ENCODE measurements at regions not wholly inside any gene's neighbourhood (a gene's known extent, or its start where the extent isn't known, plus 50 kb on each side); places are given as distances from the start of the nearest gene placed in this dataset.
"Not testable (repeated sequence)": the region's sequence is repeated elsewhere in the genome, so short reads cannot be mapped to it uniquely, and the experiment has no call there.

DNA sequence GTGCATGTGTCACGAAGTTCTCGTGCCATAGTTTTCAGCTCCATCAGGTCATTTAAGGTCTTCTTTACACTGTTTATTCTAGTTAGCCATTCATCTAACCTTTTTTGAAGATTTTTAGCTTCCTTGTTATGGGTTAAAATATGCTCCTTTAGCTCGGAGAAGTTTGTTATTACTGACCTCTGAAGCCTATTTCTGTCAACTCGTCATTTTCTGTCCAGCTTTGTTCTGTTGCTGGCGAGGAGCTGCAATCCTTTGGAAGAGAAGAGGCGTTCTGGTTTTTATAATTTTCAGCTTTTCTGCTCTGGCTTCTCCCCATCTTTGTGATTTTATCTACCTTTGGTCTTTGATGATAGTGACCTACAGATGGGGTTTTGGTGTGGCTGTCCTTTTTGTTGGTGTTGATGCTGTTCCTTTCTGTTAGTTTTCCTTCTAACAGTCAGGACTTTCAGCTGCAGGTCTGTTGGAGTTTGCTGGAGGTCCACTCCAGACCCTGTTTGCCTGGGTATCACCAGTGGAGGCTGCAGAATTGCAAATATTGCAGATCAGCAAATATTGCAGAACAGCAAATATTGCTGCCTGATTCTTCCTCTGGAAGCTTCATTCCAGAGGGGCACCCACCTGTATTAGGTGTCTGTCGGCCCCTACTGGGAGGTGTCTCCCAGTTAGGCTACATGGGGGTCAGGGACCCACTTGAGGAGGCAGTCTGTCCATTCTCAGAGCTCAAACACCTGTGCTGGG, 157.7 kb upstream of the ITGA6 start:
- not testable (repeated sequence) for H3K4me3 ChIP-seq (ENCODE audit: low read depth in 1 of 5, low read length in 5 of 5); H3K27ac ChIP-seq (ENCODE audit: low read depth, low read length); H3K9ac ChIP-seq (ENCODE audit: low read length in 5 of 5); H3K4me1 ChIP-seq (ENCODE audit: control insufficient read depth in 5 of 5, insufficient read depth in 5 of 5, low read length in 5 of 5); H3K27me3 ChIP-seq (ENCODE audit: control insufficient read depth in 5 of 5, insufficient read depth in 4 of 5, low read length in 5 of 5); H3K9me3 ChIP-seq (ENCODE audit: control insufficient read depth in 5 of 5, low read length in 5 of 5); H3K36me3 ChIP-seq (ENCODE audit: control insufficient read depth in 5 of 5, insufficient read depth in 5 of 5, low read length in 5 of 5)

DNA sequence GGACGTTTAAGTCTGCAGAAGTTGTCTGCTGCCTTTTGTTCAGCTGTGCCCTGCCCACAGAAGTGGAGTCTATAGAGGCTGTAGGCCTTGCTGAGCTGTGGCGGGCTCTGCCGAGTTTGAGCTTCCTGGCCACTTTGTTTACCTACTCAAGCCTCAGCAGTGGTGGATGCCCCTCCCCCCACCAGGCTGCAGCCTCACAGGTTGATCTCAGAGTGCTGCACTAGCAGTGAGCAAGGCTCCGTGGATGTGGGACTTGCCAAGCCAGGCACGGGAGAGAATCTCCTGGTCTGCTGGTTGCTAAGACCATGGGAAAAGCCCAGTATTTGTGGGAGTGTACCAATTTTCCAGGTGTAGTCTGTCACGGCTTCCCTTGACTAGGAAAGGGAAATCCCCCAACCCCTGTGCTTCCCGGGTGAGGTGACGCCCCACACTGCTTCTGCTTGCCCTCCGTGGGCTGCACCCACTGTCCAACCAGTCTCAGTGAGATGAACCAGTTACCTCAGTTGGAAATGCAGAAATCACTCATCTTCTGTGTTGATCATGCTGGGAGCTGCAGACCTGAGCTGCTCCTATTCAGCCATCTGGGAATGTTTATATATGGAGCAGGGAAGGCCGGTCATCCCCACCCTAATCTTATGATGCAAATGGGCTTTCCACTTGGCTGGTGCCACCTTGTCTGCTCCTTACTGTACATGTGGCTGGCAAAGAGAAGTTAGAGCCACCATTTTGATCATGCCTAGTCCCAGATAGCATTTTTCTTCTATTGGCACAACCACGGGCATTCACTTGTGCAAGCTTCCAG, 156.9 kb upstream of the ITGA6 start:
- no peak overlapping the region for H3K27ac ChIP-seq (ENCODE audit: low read depth, low read length)

DNA sequence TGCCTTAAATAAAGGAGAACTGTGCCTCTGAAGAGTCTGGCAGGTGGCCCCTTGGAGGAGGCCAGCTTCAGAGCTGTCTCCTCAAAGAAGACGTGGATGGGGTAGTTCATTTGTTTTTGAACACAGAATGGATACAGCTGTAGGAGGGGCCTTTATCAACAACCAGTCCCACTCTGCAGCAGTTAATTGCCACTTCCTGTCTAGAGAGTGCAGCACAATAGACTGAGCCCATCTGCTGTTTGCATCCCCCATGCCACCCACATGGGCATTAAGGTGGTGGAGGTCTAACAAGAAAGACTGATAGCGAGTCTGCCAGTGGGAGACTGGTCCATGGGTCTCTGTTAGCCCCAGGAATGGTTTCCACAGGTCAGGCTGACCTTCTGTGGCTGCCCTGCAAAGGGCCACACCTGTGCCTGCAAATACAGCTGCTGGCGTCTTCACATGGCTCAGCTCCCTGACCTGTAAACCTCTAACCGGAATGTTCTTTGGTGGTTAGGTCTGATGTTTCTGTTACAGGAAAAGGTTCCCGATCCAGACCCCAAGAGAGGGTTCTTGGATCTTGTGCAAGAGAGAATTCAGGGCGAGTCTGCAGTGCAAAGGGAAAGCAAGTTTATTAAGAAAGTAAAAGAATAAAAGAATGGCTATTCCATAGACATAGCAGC, 153.3 kb upstream of the ITGA6 start:
- peaks cover 0 to 9% (median 3%) of the 10 kb centered on the region in 5 donors for H3K27me3 ChIP-seq (ENCODE audit: control insufficient read depth in 5 of 5, insufficient read depth in 4 of 5, low read length in 5 of 5)
- H3K9me3 ChIP-seq (ENCODE audit: control insufficient read depth in 5 of 5, low read length in 5 of 5): peaks cover 0 to 6% (median 4%) of the 10 kb centered on the region in 5 donors
- H3K4me1 ChIP-seq (ENCODE audit: control insufficient read depth in 5 of 5, insufficient read depth in 5 of 5, low read length in 5 of 5): no peaks in the 10 kb centered on the region
- H3K9ac ChIP-seq (ENCODE audit: low read length in 5 of 5): no peak overlapping the region
- H3K36me3 ChIP-seq (ENCODE audit: control insufficient read depth in 5 of 5, insufficient read depth in 5 of 5, low read length in 5 of 5): no peaks in the 10 kb centered on the region
- H3K27ac ChIP-seq (ENCODE audit: low read depth, low read length): no peak overlapping the region
- no peak overlapping the region for H3K4me3 ChIP-seq (ENCODE audit: low read depth in 1 of 5, low read length in 5 of 5)

More for the DNA sequence above, 156.9 kb upstream of the ITGA6 start:
- Histone ChIP-seq H3K9ac (ENCODE audit: low read length in 5 of 5) (no peak overlapping the region), H3K4me1 (ENCODE audit: control insufficient read depth in 5 of 5, insufficient read depth in 5 of 5, low read length in 5 of 5) (no peaks in the 10 kb centered on the region), H3K9me3 (ENCODE audit: control insufficient read depth in 5 of 5, low read length in 5 of 5) (no peaks in the 10 kb centered on the region), H3K27me3 (ENCODE audit: control insufficient read depth in 5 of 5, insufficient read depth in 4 of 5, low read length in 5 of 5) (peaks cover 0 to 6% (median 3%) of the 10 kb centered on the region in 5 donors), H3K36me3 (ENCODE audit: control insufficient read depth in 5 of 5, insufficient read depth in 5 of 5, low read length in 5 of 5) (no peaks in the 10 kb centered on the region), H3K4me3 (ENCODE audit: low read depth in 1 of 5, low read length in 5 of 5) (no peak overlapping the region)

DNA sequence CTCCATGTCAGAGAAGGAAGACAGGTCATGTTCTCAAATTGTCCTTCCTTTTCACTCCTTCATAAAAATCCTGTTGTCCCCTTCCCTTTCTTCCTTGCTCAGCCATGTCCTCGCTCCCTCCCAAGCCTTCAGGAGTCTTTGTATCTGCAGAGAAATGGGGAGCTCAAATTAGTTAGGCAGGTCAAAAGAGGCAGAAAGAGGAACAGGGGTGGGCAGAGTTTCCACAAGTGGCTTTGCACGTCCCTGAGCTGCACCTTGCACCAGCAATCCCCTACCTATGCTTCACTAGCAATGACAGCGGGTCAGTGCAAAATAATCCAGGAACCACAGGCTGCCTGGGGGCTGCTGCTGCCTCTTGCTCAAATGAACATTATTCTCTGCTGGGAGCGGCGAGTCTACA, 152.1 kb upstream of the ITGA6 start:
- no peak overlapping the region for H3K9ac ChIP-seq (ENCODE audit: low read length in 5 of 5)
- peaks cover 0 to 9% (median 3%) of the 10 kb centered on the region in 5 donors for H3K27me3 ChIP-seq (ENCODE audit: control insufficient read depth in 5 of 5, insufficient read depth in 4 of 5, low read length in 5 of 5)
- peaks cover 0 to 6% (median 4%) of the 10 kb centered on the region in 5 donors for H3K9me3 ChIP-seq (ENCODE audit: control insufficient read depth in 5 of 5, low read length in 5 of 5)
- H3K27ac ChIP-seq (ENCODE audit: low read depth, low read length): no peak overlapping the region
- no peak overlapping the region for H3K4me3 ChIP-seq (ENCODE audit: low read depth in 1 of 5, low read length in 5 of 5)
- no peaks in the 10 kb centered on the region for H3K36me3 ChIP-seq (ENCODE audit: control insufficient read depth in 5 of 5, insufficient read depth in 5 of 5, low read length in 5 of 5)
- no peaks in the 10 kb centered on the region for H3K4me1 ChIP-seq (ENCODE audit: control insufficient read depth in 5 of 5, insufficient read depth in 5 of 5, low read length in 5 of 5)

DNA sequence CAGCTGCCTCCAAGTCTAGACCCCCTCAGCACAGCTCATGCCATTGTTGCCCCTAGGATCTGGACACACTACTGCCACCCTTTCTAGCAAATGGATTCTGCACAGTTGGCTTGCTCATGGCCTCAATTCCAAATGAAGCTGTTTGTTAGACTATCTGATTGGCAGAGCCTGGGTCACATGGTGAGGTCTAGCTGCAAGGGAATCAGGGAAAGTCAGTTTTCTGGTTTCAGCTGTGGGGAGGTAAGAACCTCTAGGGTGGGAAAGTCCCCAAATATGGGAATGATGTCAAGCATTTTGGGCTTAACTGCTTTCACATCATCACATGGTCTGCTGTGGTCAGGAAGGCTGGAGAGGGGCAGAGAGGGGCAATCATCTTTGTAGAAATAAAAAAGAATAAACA, 150.4 kb upstream of the ITGA6 start:
- peaks cover 0 to 6% (median 4%) of the 10 kb centered on the region in 5 donors for H3K9me3 ChIP-seq (ENCODE audit: control insufficient read depth in 5 of 5, low read length in 5 of 5)
- peaks cover 0 to 5% (median 0%) of the 10 kb centered on the region in 5 donors for H3K4me1 ChIP-seq (ENCODE audit: control insufficient read depth in 5 of 5, insufficient read depth in 5 of 5, low read length in 5 of 5)
- H3K27me3 ChIP-seq (ENCODE audit: control insufficient read depth in 5 of 5, insufficient read depth in 4 of 5, low read length in 5 of 5): peaks cover 0 to 9% (median 3%) of the 10 kb centered on the region in 5 donors
- no peak overlapping the region for H3K27ac ChIP-seq (ENCODE audit: low read depth, low read length)
- H3K9ac ChIP-seq (ENCODE audit: low read length in 5 of 5): no peak overlapping the region
- H3K36me3 ChIP-seq (ENCODE audit: control insufficient read depth in 5 of 5, insufficient read depth in 5 of 5, low read length in 5 of 5): no peaks in the 10 kb centered on the region
- H3K4me3 ChIP-seq (ENCODE audit: low read depth in 1 of 5, low read length in 5 of 5): no peak overlapping the region

- Histone ChIP-seq H3K36me3 (ENCODE audit: control insufficient read depth in 5 of 5, insufficient read depth in 5 of 5, low read length in 5 of 5) (no peaks in the 10 kb centered on the region), H3K4me1 (ENCODE audit: control insufficient read depth in 5 of 5, insufficient read depth in 5 of 5, low read length in 5 of 5) (peaks cover 0 to 5% (median 0%) of the 10 kb centered on the region in 5 donors), H3K9me3 (ENCODE audit: control insufficient read depth in 5 of 5, low read length in 5 of 5) (peaks cover 0 to 6% (median 4%) of the 10 kb centered on the region in 5 donors), H3K27me3 (ENCODE audit: control insufficient read depth in 5 of 5, insufficient read depth in 4 of 5, low read length in 5 of 5) (peaks cover 0 to 9% (median 3%) of the 10 kb centered on the region in 5 donors), H3K4me3 (ENCODE audit: low read depth in 1 of 5, low read length in 5 of 5) (no peak overlapping the region), H3K9ac (ENCODE audit: low read length in 5 of 5) (no peak overlapping the region), H3K27ac (ENCODE audit: low read depth, low read length) (no peak overlapping the region)
Observed at GRCh38 chr2:172278667-172279066, 148.7 kb upstream of the ITGA6 start.

- no peak overlapping the region for H3K27ac ChIP-seq (ENCODE audit: low read depth, low read length)
- peaks cover 0 to 6% (median 4%) of the 10 kb centered on the region in 5 donors for H3K9me3 ChIP-seq (ENCODE audit: control insufficient read depth in 5 of 5, low read length in 5 of 5)
- H3K27me3 ChIP-seq (ENCODE audit: control insufficient read depth in 5 of 5, insufficient read depth in 4 of 5, low read length in 5 of 5): peaks cover 0 to 9% (median 3%) of the 10 kb centered on the region in 5 donors
- H3K4me1 ChIP-seq (ENCODE audit: control insufficient read depth in 5 of 5, insufficient read depth in 5 of 5, low read length in 5 of 5): peaks cover 0 to 9% (median under 1%) of the 10 kb centered on the region in 5 donors
- H3K36me3 ChIP-seq (ENCODE audit: control insufficient read depth in 5 of 5, insufficient read depth in 5 of 5, low read length in 5 of 5): no peaks in the 10 kb centered on the region
- H3K9ac ChIP-seq (ENCODE audit: low read length in 5 of 5): no peak overlapping the region
- H3K4me3 ChIP-seq (ENCODE audit: low read depth in 1 of 5, low read length in 5 of 5): no peak overlapping the region
Observed at GRCh38 chr2:172279214-172279613, 148.2 kb upstream of the ITGA6 start.

GRCh38 chr2:172279813-172280212, 147.6 kb upstream of the ITGA6 start:
- peaks cover 0 to 9% (median 3%) of the 10 kb centered on the region in 5 donors for H3K27me3 ChIP-seq (ENCODE audit: control insufficient read depth in 5 of 5, insufficient read depth in 4 of 5, low read length in 5 of 5)
- no peak overlapping the region for H3K9ac ChIP-seq (ENCODE audit: low read length in 5 of 5)
- H3K36me3 ChIP-seq (ENCODE audit: control insufficient read depth in 5 of 5, insufficient read depth in 5 of 5, low read length in 5 of 5): no peaks in the 10 kb centered on the region
- H3K9me3 ChIP-seq (ENCODE audit: control insufficient read depth in 5 of 5, low read length in 5 of 5): peaks cover 0 to 6% (median 4%) of the 10 kb centered on the region in 5 donors
- H3K4me3 ChIP-seq (ENCODE audit: low read depth in 1 of 5, low read length in 5 of 5): no peak overlapping the region
- H3K27ac ChIP-seq (ENCODE audit: low read depth, low read length): no peak overlapping the region
- peaks cover 0 to 15% (median 6%) of the 10 kb centered on the region in 5 donors for H3K4me1 ChIP-seq (ENCODE audit: control insufficient read depth in 5 of 5, insufficient read depth in 5 of 5, low read length in 5 of 5)

- Histone ChIP-seq H3K9ac (ENCODE audit: low read length in 5 of 5) (no peak overlapping the region), H3K36me3 (ENCODE audit: control insufficient read depth in 5 of 5, insufficient read depth in 5 of 5, low read length in 5 of 5) (no peaks in the 10 kb centered on the region), H3K9me3 (ENCODE audit: control insufficient read depth in 5 of 5, low read length in 5 of 5) (peaks cover 0 to 6% (median 4%) of the 10 kb centered on the region in 5 donors), H3K27me3 (ENCODE audit: control insufficient read depth in 5 of 5, insufficient read depth in 4 of 5, low read length in 5 of 5) (peaks cover 0 to 3% (median 0%) of the 10 kb centered on the region in 5 donors), H3K4me1 (ENCODE audit: control insufficient read depth in 5 of 5, insufficient read depth in 5 of 5, low read length in 5 of 5) (peaks cover 0 to 24% (median 16%) of the 10 kb centered on the region in 5 donors), H3K4me3 (ENCODE audit: low read depth in 1 of 5, low read length in 5 of 5) (no peak overlapping the region), H3K27ac (ENCODE audit: low read depth, low read length) (no peak overlapping the region)
Observed at GRCh38 chr2:172280571-172281361, 146.6 kb upstream of the ITGA6 start.

Measured in subcutaneous abdominal adipose tissue (tissue), 5 donors.